AG04449 (cell line): ENCODE measurements at regions not wholly inside any gene's neighbourhood (a gene's known extent, or its start where the extent isn't known, plus 50 kb on each side); places are given as distances from the start of the nearest gene placed in this dataset.

Experiments used
- CTCF ChIA-PET: fragments of 350-600 bp; formaldehyde crosslinking; extraction: SDS; loops from one replicate; lab custom pipeline; 2021; ENCODE audit warnings: antibody characterized with exemption; lab: Yijun Ruan, JAX
- POLR2A ChIA-PET: fragments of 400-600, 350-600 bp; formaldehyde crosslinking; extraction: SDS; loops from one replicate; lab custom pipeline; 2020; ENCODE audit warnings: antibody characterized with exemption, inconsistent platforms; lab: Yijun Ruan, JAX
- DNase-seq: peaks from one replicate; pipeline ENCODE4 v3.0.0-alpha.2; 2010; ENCODE audit warnings: low read depth, low spot score
- H3K4me3 ChIP-seq: 2 replicates; pipeline ENCODE4 v1.5.1; 2011; ENCODE audit warnings: low read depth, mild to moderate bottlenecking, control low read depth, low read length
- CTCF ChIP-seq: IDR thresholded peaks from one replicate; pipeline ENCODE4 v1.5.1; 2011; ENCODE audit warnings: mild to moderate bottlenecking, moderate library complexity, low read length, control low read depth, inconsistent platforms; ENCODE audit not compliant: insufficient read depth; ENCODE audit errors: missing control alignments

DNA sequence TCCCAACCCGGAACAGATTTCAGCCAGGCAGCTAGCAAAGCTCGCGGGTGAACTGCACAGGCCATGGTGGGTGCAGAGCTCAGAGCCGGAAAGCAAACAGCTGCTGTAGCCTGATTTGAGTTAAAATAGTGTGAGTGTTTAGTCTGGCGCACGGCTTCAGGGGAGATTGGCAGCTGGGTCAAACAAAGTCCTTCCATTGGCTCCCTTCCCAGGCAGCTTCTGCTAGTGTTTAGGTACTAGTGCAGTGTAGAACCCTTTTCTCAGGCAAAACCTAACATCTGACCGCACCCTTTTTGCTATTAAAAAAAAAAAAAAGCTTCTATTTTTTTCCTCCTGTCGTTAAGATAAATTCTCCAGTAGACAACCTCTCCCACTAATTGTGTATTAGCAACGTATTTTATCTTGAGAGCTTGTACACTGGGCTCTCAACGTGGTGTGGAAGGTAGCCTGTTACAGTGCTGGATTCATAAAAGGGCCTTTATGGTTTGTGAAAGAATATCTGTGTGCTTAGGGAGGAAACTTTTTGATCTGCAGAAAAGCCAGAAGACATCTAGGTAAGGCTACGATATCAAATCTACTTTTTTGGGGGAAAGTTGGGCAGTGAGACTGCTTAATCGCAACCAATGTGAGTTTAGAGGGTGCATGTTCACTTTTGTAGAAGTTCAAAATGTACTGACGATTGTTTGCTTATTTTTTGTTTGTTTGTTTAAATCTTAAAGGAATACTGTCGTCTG is 689.6 kb downstream of the USP25 start:
- ChIA-PET POLR2A (no interaction called here), CTCF (no interaction called here)
- H3K4me3 ChIP-seq, result no peak overlapping the region
- no peak for TF ChIP-seq CTCF
- DNase-seq, result no peak

- TF ChIP-seq CTCF, result no peak
- H3K4me3 ChIP-seq, result no peak overlapping the region
- DNase-seq, result no peak
- POLR2A ChIA-PET, result no interaction called here
- CTCF ChIA-PET, result no interaction called here
Measured at GRCh38 chr21:16420031-16420724, 690.4 kb downstream of the USP25 start.

DNA sequence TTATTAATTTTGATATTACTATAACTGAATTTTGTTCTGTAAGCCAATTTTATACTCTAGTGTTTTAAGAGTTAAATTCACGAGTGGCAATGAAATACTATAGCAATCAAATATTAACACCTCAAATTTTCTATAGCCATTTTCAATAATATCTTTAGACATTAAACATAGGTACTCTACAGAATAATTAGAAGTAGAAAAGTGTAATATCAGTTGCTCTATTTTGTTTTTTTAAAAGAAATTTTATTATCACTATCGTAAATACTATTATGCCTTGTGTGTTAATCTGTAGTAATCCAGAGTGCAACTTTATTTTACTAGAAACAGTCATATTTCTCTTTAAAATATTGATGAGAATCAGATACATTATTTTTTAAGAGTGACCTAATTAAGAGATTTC is 691.2 kb downstream of the USP25 start:
- no peak overlapping the region for H3K4me3 ChIP-seq
- CTCF ChIA-PET, result no interaction called here
- POLR2A ChIA-PET, result no interaction called here
- no peak for DNase-seq
- no peak for TF ChIP-seq CTCF

DNA sequence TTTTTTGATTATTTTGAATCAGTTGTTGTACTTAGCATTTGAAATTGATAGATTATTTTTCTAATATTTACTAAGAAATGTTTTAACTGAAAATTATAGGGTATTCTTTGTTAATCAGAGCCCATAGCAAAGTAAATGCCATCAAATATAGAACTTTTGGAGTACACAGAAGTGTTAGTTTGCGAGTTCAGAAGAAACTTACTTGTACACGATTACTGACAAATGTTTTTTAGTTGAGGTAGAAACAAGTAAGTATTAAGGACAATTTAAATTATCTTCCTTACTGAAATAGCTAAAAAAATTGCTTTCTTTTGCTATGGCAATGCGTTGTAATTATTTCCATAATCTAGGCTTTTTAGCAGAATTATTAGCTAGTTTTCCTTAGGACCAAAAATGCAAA is 692.2 kb downstream of the USP25 start:
- DNase-seq, result no peak
- ChIA-PET POLR2A (no interaction called here), CTCF (no interaction called here)
- no peak overlapping the region for H3K4me3 ChIP-seq
- no peak for TF ChIP-seq CTCF

DNA sequence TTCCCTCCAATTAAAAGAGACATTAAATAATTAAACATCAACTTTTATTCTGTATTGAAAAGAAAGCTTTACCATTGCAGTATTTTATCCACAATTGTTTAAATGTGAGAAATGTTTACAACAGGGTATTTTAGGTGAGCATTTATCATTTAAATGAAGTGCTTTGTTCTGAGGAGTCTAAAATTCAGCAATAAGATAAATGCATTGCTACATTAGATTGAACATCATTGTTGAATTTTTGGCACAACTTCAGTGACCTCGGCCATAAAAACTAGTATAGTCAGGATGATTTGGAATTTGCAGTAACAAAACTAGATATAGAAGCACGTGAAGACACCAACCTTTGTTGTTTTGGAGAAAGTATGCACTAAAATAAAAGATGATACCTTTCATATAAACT is 692.9 kb downstream of the USP25 start:
- CTCF ChIA-PET, result no interaction called here
- no peak for TF ChIP-seq CTCF

DNA sequence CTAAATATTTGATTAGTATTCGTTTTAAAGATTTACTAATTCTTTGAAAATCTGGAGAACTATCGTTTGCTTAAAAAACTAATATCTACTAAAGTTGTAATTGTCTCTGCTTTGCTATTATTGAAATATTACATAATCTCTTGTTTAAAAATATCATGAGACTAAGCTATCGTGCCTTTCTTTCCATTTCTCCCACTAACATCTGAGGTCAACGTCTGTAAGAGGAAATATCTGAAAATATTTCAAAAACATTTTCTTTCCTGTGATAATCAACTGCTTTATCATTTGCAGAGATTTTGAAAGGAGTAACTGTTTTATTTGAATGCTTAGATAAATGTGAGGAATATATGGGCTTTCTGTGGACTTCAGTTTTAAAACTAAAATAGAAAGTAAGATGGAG is 694.1 kb downstream of the USP25 start:
- POLR2A ChIA-PET, result no interaction called here
- DNase-seq, result no peak
- H3K4me3 ChIP-seq, result no peak overlapping the region
- CTCF ChIA-PET, result no interaction called here
- no peak for TF ChIP-seq CTCF

More for the DNA sequence above, 692.9 kb downstream of the USP25 start:
- POLR2A ChIA-PET, result no interaction called here
- H3K4me3 ChIP-seq, result no peak overlapping the region
- DNase-seq, result no peak
